GM12801 (cell line): ENCODE measurements at regions not wholly inside any gene's neighbourhood (a gene's known extent, or its start where the extent isn't known, plus 50 kb on each side); places are given as distances from the start of the nearest gene placed in this dataset.

Source experiments
- CTCF ChIP-seq: IDR thresholded peaks from one replicate; pipeline ENCODE4 v1.5.1; 2011; ENCODE audit warnings: control low read depth; ENCODE audit not compliant: insufficient read length; ENCODE audit errors: extremely low read depth

DNA sequence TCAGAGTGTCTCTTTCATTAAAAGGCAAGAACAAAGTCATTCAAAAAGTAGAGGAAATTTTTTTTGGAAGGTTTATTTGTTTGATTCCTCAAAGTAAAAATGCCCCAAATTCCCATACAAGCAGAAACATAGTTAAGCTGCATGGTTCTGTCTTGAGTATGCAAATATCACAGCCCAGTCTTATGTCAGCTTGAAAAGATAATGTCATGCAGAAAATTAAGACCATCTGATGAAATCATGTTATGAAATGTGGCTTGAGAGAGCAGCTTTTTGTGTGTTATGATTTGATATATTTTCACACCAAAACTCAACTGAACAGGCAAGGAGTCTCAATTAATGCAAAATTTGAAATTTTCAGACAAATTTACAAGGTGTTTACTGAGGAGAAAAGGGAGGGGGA, 411.0 kb downstream of the LMO4 start:
- no peak for TF ChIP-seq CTCF

DNA sequence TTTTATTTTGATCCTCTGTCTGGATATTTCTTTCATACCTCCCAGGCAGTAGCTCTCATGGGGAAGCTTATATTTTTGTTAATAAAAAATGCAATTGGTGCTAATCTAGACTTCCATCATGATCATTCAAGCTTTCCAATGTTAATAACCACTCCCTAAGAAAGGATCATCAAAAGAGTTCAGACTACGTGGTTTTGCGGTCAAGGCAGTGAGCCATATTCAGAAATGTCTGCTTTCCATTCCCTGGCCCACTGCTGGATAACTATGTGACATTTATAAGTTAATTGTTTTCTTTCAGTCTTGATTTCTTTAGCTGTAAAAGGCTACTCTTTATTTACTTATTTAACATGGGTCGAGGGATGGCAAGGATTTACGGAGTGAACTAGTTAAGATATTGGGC, 414.6 kb downstream of the LMO4 start:
- TF ChIP-seq CTCF: no peak

DNA sequence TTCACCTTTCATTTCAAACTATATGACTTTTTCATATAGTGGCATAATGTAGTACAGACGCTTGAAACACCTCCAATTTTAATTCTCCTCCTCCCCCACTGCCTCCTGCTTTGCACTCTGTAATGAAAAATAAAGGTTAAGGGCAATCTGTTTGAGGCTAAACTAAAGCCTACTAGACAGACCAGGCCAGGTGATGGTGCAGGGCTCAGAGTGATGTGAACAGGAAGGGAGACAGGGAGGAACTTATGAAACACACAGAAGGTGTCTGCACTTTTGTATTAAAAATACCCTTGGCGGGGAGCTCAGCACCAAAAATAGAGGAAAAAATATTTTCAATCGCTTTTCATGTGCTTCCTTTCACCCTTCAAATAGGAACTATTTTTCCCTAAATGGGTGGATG, 415.4 kb downstream of the LMO4 start:
- TF ChIP-seq CTCF: no peak

- TF ChIP-seq CTCF: no peak
Observed at GRCh38 chr1:87744763-87745162, 416.1 kb downstream of the LMO4 start.

- TF ChIP-seq CTCF: no peak
Observed at GRCh38 chr1:87753366-87753765, 424.7 kb downstream of the LMO4 start.

DNA sequence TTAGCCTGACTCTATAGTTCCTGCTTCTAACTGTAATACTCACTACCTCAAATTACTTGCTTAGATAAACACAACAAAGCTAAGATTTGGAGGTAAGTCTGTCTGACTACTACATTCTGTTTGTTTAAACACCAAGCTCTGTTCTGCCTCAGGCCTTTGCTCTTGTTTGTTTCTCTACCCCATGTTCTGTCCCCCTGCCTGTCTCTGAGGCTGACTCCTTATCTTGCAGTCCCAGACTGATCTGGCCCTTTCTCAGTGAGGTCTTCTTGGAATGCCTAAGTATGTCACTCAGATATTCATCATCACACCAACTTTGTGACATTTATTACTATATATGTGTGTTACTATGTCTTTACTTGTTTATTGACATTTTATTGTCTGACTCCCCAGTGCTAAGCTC, 425.5 kb downstream of the LMO4 start:
- TF ChIP-seq CTCF: no peak

DNA sequence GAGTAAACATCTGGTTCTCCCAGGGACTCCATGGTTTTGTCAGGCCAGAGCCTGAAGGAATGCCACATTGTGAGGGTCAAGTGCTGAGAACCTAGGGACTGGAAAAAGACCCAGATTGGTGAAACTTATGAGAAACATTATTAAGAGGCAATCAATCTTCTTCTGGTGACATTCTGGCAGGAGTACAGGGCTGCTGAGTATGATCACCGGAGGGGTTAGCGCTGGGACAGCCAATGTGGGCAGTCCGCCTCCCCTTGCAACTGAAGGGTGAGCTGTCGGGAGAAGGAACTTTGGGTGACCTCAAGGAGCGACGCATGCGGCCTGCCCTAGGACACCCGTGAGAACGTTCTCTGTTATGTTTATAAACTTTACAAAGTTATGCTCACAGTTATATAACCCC, 429.0 kb downstream of the LMO4 start:
- no peak for TF ChIP-seq CTCF
